Endodermal cell (in vitro differentiated cells): ENCODE measurements at regions not wholly inside any gene's neighbourhood (a gene's known extent, or its start where the extent isn't known, plus 50 kb on each side); places are given as distances from the start of the nearest gene placed in this dataset.

Experiments
- DNase-seq: peaks from one replicate; pipeline ENCODE4 v3.0.0-alpha.2; 2017
- H3K27ac ChIP-seq: 2 replicates; pipeline ENCODE4 v1.5.1; 2013; ENCODE audit warnings: mild to moderate bottlenecking, low read depth, low read length, moderate library complexity
- H3K27me3 ChIP-seq: 2 replicates; pipeline ENCODE4 v1.6.1; 2013; ENCODE audit warnings: mild to moderate bottlenecking, low read length, moderate library complexity; ENCODE audit not compliant: insufficient read depth, control insufficient read depth, poor library complexity, severe bottlenecking
- H3K36me3 ChIP-seq: 2 replicates; pipeline ENCODE4 v1.7.0; 2013; ENCODE audit warnings: mild to moderate bottlenecking, low read length, moderate library complexity; ENCODE audit not compliant: control insufficient read depth, insufficient read depth
- H3K4me1 ChIP-seq: one replicate; pipeline ENCODE4 v1.7.0; 2013; ENCODE audit warnings: low read length; ENCODE audit not compliant: control insufficient read depth, insufficient read depth
- H3K4me3 ChIP-seq: 2 replicates; pipeline ENCODE4 v1.5.1; 2013; ENCODE audit warnings: mild to moderate bottlenecking, low read length, moderate library complexity
- H3K9ac ChIP-seq: 2 replicates; pipeline ENCODE4 v1.6.1; 2013; ENCODE audit warnings: mild to moderate bottlenecking, low read length, moderate library complexity; ENCODE audit not compliant: poor library complexity, severe bottlenecking; ENCODE audit errors: extremely low read depth
- H3K9me3 ChIP-seq: 2 replicates; pipeline ENCODE4 v1.6.1; 2013; ENCODE audit warnings: mild to moderate bottlenecking, low read length, moderate library complexity; ENCODE audit not compliant: control insufficient read depth
- H3K27ac Mint-ChIP-seq: 2 replicates; pipeline ENCODE4 v1.8.0; 2020; ENCODE audit warnings: mixed read lengths
- H3K27me3 Mint-ChIP-seq: 2 replicates; pipeline ENCODE4 v1.8.0; 2021; ENCODE audit warnings: mild to moderate bottlenecking, mixed read lengths; ENCODE audit not compliant: insufficient read depth
- H3K36me3 Mint-ChIP-seq: 2 replicates; pipeline ENCODE4 v1.8.0; 2020; ENCODE audit warnings: low read depth, mixed read lengths
- H3K4me1 Mint-ChIP-seq: 2 replicates; pipeline ENCODE4 v1.8.0; 2020; ENCODE audit warnings: mixed read lengths
- H3K4me3 Mint-ChIP-seq: 2 replicates; pipeline ENCODE4 v1.8.0; 2020; ENCODE audit warnings: mild to moderate bottlenecking, moderate library complexity, mixed read lengths
- H3K9me3 Mint-ChIP-seq: 2 replicates; pipeline ENCODE4 v1.8.0; 2020; ENCODE audit warnings: mild to moderate bottlenecking, mixed read lengths
- WGBS, 2 experiments: methylation state at CpG; one replicate each; pipeline versions ENCODE4 v1.1.5 to v1.1.7; 2013; ENCODE audit warnings: missing lambda C conversion rate in 2 of 2, mixed read lengths in 1 of 2; ENCODE audit not compliant: insufficient coverage in 1 of 2, insufficient read length in 1 of 2; 5-methylcytosine and 5-hydroxymethylcytosine counted together
- TF ChIP-seq, protein P1 (sequence below): fragments of 200-600 bp; sonication (generic); conservative IDR thresholded peaks from 2 replicates; pipeline ENCODE4 v1.5.0; 2021; ENCODE audit warnings: antibody characterized with exemption, mild to moderate bottlenecking

DNA sequence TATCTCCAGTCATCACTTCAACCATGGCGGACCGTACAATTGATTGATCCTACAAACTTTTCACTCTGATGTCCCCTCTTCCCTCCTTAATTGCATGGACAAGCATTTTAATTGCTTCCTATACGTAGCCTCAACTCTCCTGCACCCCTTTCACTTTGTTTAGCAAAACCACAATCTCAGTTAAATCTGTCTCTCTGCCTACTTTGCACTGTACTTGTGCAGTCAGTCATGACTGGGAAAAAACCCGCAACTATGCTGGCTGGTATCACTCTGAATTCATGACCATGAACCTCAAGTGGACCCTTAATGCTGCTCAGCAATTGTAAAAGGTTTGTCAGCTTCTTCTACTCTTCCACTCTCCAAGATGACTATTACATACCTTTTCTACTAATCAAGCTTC lies 51.7 kb upstream of the AFF2 start:
- DNase-seq, result no peak
- no peaks in the 10 kb centered on the region for H3K4me1 Mint-ChIP-seq
- H3K36me3 ChIP-seq, result no peaks in the 10 kb centered on the region
- no peaks in the 10 kb centered on the region for H3K4me1 ChIP-seq
- H3K9ac ChIP-seq, result no peak overlapping the region
- H3K36me3 Mint-ChIP-seq, result no peaks in the 10 kb centered on the region
- no peaks in the 10 kb centered on the region for H3K27me3 ChIP-seq
- TF ChIP-seq, protein P1, sequence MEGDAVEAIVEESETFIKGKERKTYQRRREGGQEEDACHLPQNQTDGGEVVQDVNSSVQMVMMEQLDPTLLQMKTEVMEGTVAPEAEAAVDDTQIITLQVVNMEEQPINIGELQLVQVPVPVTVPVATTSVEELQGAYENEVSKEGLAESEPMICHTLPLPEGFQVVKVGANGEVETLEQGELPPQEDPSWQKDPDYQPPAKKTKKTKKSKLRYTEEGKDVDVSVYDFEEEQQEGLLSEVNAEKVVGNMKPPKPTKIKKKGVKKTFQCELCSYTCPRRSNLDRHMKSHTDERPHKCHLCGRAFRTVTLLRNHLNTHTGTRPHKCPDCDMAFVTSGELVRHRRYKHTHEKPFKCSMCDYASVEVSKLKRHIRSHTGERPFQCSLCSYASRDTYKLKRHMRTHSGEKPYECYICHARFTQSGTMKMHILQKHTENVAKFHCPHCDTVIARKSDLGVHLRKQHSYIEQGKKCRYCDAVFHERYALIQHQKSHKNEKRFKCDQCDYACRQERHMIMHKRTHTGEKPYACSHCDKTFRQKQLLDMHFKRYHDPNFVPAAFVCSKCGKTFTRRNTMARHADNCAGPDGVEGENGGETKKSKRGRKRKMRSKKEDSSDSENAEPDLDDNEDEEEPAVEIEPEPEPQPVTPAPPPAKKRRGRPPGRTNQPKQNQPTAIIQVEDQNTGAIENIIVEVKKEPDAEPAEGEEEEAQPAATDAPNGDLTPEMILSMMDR, result no peak
- WGBS, 2 experiments, result 96 to 100% methylated on average over 1 to 4 of the region's 4 CpGs
- no peak overlapping the region for H3K4me3 Mint-ChIP-seq
- H3K9me3 ChIP-seq, result no peaks in the 10 kb centered on the region
- H3K27me3 Mint-ChIP-seq, result no peaks in the 10 kb centered on the region
- H3K27ac ChIP-seq, result no peak overlapping the region
- H3K9me3 Mint-ChIP-seq, result peaks cover 41% of the 10 kb centered on the region
- H3K27ac Mint-ChIP-seq, result no peak overlapping the region
- H3K4me3 ChIP-seq, result no peak overlapping the region
